ENCODE measurements at regions not wholly inside any gene's neighbourhood (a gene's known extent, or its start where the extent isn't known, plus 50 kb on each side); places are given as distances from the start of the nearest gene placed in this dataset.

- Histone ChIP-seq H3K27me3 (ENCODE audit: control insufficient read depth, insufficient read depth, low read length) (no peaks in the 10 kb centered on the region), H3K4me1 (ENCODE audit: control insufficient read depth, insufficient read depth, low read length) (no peaks in the 10 kb centered on the region), H3K9me3 (ENCODE audit: control insufficient read depth, low read depth, low read length) (no peaks in the 10 kb centered on the region), H3K36me3 (ENCODE audit: control insufficient read depth, insufficient read depth, low read length) (no peaks in the 10 kb centered on the region), H3K4me3 (ENCODE audit: low read length) (no peak overlapping the region), H3K27ac (ENCODE audit: low read length) (no peak overlapping the region)
- DNase-seq = no peak
- 71% methylated on average over 1 of the region's 1 CpG for WGBS (ENCODE audit: insufficient coverage, low lambda C conversion rate)
These were observed 969.1 kb downstream of the AMY1C start for GRCh38 chr1:104718752-104719151.

- Histone ChIP-seq H3K36me3 (ENCODE audit: control insufficient read depth, insufficient read depth, low read length) (no peaks in the 10 kb centered on the region), H3K27ac (ENCODE audit: low read length) (no peak overlapping the region), H3K4me3 (ENCODE audit: low read length) (no peak overlapping the region), H3K9me3 (ENCODE audit: control insufficient read depth, low read depth, low read length) (peaks cover 7% of the 10 kb centered on the region), H3K4me1 (ENCODE audit: control insufficient read depth, insufficient read depth, low read length) (no peaks in the 10 kb centered on the region), H3K27me3 (ENCODE audit: control insufficient read depth, insufficient read depth, low read length) (no peaks in the 10 kb centered on the region)
- DNase-seq = no peak
- 94% methylated on average over 3 of the region's 5 CpGs for WGBS (ENCODE audit: insufficient coverage, low lambda C conversion rate)
These were observed 971.0 kb downstream of the AMY1C start for GRCh38 chr1:104720741-104721140.

GRCh38 chr1:104726917-104727316, 977.2 kb downstream of the AMY1C start:
- no peak for DNase-seq
- WGBS (ENCODE audit: insufficient coverage, low lambda C conversion rate) = 100% methylated on average over 1 of the region's 1 CpG
- H3K9me3 ChIP-seq (ENCODE audit: control insufficient read depth, low read depth, low read length) = peaks cover 7% of the 10 kb centered on the region
- H3K4me3 ChIP-seq (ENCODE audit: low read length) = no peak overlapping the region
- H3K27ac ChIP-seq (ENCODE audit: low read length) = no peak overlapping the region
- no peaks in the 10 kb centered on the region for H3K36me3 ChIP-seq (ENCODE audit: control insufficient read depth, insufficient read depth, low read length)
- H3K4me1 ChIP-seq (ENCODE audit: control insufficient read depth, insufficient read depth, low read length) = no peaks in the 10 kb centered on the region
- no peaks in the 10 kb centered on the region for H3K27me3 ChIP-seq (ENCODE audit: control insufficient read depth, insufficient read depth, low read length)

- H3K27me3 ChIP-seq (ENCODE audit: control insufficient read depth, insufficient read depth, low read length) = no peaks in the 10 kb centered on the region
- H3K4me3 ChIP-seq (ENCODE audit: low read length) = no peak overlapping the region
- WGBS (ENCODE audit: insufficient coverage, low lambda C conversion rate) = no CpG with 5 or more reads among the region's 1 CpG
- H3K27ac ChIP-seq (ENCODE audit: low read length) = no peak overlapping the region
- H3K36me3 ChIP-seq (ENCODE audit: control insufficient read depth, insufficient read depth, low read length) = no peaks in the 10 kb centered on the region
- H3K9me3 ChIP-seq (ENCODE audit: control insufficient read depth, low read depth, low read length) = no peaks in the 10 kb centered on the region
- no peaks in the 10 kb centered on the region for H3K4me1 ChIP-seq (ENCODE audit: control insufficient read depth, insufficient read depth, low read length)
- no peak for DNase-seq
These were observed 984.2 kb downstream of the AMY1C start for GRCh38 chr1:104733866-104734265.

GRCh38 chr1:104745875-104746274, 996.2 kb downstream of the AMY1C start:
- 63% methylated on average over 2 of the region's 2 CpGs for WGBS (ENCODE audit: insufficient coverage, low lambda C conversion rate)
- Histone ChIP-seq H3K27ac (ENCODE audit: low read length) (no peak overlapping the region), H3K4me3 (ENCODE audit: low read length) (no peak overlapping the region), H3K36me3 (ENCODE audit: control insufficient read depth, insufficient read depth, low read length) (no peaks in the 10 kb centered on the region), H3K4me1 (ENCODE audit: control insufficient read depth, insufficient read depth, low read length) (no peaks in the 10 kb centered on the region), H3K27me3 (ENCODE audit: control insufficient read depth, insufficient read depth, low read length) (no peaks in the 10 kb centered on the region), H3K9me3 (ENCODE audit: control insufficient read depth, low read depth, low read length) (no peaks in the 10 kb centered on the region)
- no peak for DNase-seq

GRCh38 chr1:104746994-104747393, 997.3 kb downstream of the AMY1C start:
- Histone ChIP-seq H3K4me3 (ENCODE audit: low read length) (no peak overlapping the region), H3K27ac (ENCODE audit: low read length) (no peak overlapping the region), H3K9me3 (ENCODE audit: control insufficient read depth, low read depth, low read length) (no peaks in the 10 kb centered on the region), H3K36me3 (ENCODE audit: control insufficient read depth, insufficient read depth, low read length) (no peaks in the 10 kb centered on the region), H3K27me3 (ENCODE audit: control insufficient read depth, insufficient read depth, low read length) (no peaks in the 10 kb centered on the region), H3K4me1 (ENCODE audit: control insufficient read depth, insufficient read depth, low read length) (no peaks in the 10 kb centered on the region)
- 60% methylated on average over 1 of the region's 2 CpGs for WGBS (ENCODE audit: insufficient coverage, low lambda C conversion rate)
- DNase-seq = no peak

GRCh38 chr1:104760017-104760416, 1010.3 kb downstream of the AMY1C start:
- no peaks in the 10 kb centered on the region for H3K4me1 ChIP-seq (ENCODE audit: control insufficient read depth, insufficient read depth, low read length)
- no peak for DNase-seq
- no peak overlapping the region for H3K4me3 ChIP-seq (ENCODE audit: low read length)
- no peak overlapping the region for H3K27ac ChIP-seq (ENCODE audit: low read length)
- no peaks in the 10 kb centered on the region for H3K36me3 ChIP-seq (ENCODE audit: control insufficient read depth, insufficient read depth, low read length)
- H3K27me3 ChIP-seq (ENCODE audit: control insufficient read depth, insufficient read depth, low read length) = no peaks in the 10 kb centered on the region
- H3K9me3 ChIP-seq (ENCODE audit: control insufficient read depth, low read depth, low read length) = no peaks in the 10 kb centered on the region

- DNase-seq = no peak
- 57% methylated on average over 2 of the region's 7 CpGs for WGBS (ENCODE audit: insufficient coverage, low lambda C conversion rate)
- no peaks in the 10 kb centered on the region for H3K36me3 ChIP-seq (ENCODE audit: control insufficient read depth, insufficient read depth, low read length)
- no peaks in the 10 kb centered on the region for H3K27me3 ChIP-seq (ENCODE audit: control insufficient read depth, insufficient read depth, low read length)
- H3K4me3 ChIP-seq (ENCODE audit: low read length) = no peak overlapping the region
- no peaks in the 10 kb centered on the region for H3K9me3 ChIP-seq (ENCODE audit: control insufficient read depth, low read depth, low read length)
- no peak overlapping the region for H3K27ac ChIP-seq (ENCODE audit: low read length)
- H3K4me1 ChIP-seq (ENCODE audit: control insufficient read depth, insufficient read depth, low read length) = no peaks in the 10 kb centered on the region
These were observed 1012.4 kb downstream of the AMY1C start for GRCh38 chr1:104761961-104762570.

DNA sequence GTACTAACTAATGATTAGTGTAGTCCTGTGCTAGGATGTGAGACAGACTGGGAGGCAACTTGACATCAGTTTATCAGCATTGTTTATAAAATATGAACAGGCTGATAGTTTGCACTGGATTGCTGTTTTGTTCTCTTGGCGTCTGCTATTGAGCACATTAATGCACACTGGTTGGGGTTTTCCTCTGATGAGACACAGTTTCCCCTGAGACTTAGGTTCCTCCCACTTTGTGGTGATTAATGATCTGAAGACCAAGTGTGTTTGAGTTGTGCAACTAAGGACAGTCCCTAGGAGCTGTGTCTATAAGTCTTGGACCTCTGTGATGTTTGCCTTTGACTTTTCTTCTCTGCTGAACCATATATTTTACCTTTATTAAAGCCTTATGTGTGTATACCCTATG, 1015.4 kb downstream of the AMY1C start:
- Histone ChIP-seq H3K36me3 (ENCODE audit: control insufficient read depth, insufficient read depth, low read length) (no peaks in the 10 kb centered on the region), H3K9me3 (ENCODE audit: control insufficient read depth, low read depth, low read length) (no peaks in the 10 kb centered on the region), H3K27me3 (ENCODE audit: control insufficient read depth, insufficient read depth, low read length) (no peaks in the 10 kb centered on the region), H3K4me1 (ENCODE audit: control insufficient read depth, insufficient read depth, low read length) (no peaks in the 10 kb centered on the region), H3K4me3 (ENCODE audit: low read length) (no peak overlapping the region), H3K27ac (ENCODE audit: low read length) (no peak overlapping the region)
- DNase-seq = no peak
- no CpG with 5 or more reads among the region's 1 CpG for WGBS (ENCODE audit: insufficient coverage, low lambda C conversion rate)

- Histone ChIP-seq H3K4me3 (ENCODE audit: low read length) (no peak overlapping the region), H3K27ac (ENCODE audit: low read length) (no peak overlapping the region), H3K9me3 (ENCODE audit: control insufficient read depth, low read depth, low read length) (no peaks in the 10 kb centered on the region), H3K27me3 (ENCODE audit: control insufficient read depth, insufficient read depth, low read length) (no peaks in the 10 kb centered on the region), H3K36me3 (ENCODE audit: control insufficient read depth, insufficient read depth, low read length) (no peaks in the 10 kb centered on the region), H3K4me1 (ENCODE audit: control insufficient read depth, insufficient read depth, low read length) (no peaks in the 10 kb centered on the region)
- no peak for DNase-seq
- WGBS (ENCODE audit: insufficient coverage, low lambda C conversion rate) = 34% methylated on average over 2 of the region's 3 CpGs
These were observed 1018.8 kb downstream of the AMY1C start for GRCh38 chr1:104768466-104768865.

- Histone ChIP-seq H3K27me3 (ENCODE audit: control insufficient read depth, insufficient read depth, low read length) (no peaks in the 10 kb centered on the region), H3K4me1 (ENCODE audit: control insufficient read depth, insufficient read depth, low read length) (no peaks in the 10 kb centered on the region), H3K36me3 (ENCODE audit: control insufficient read depth, insufficient read depth, low read length) (no peaks in the 10 kb centered on the region), H3K4me3 (ENCODE audit: low read length) (no peak overlapping the region), H3K9me3 (ENCODE audit: control insufficient read depth, low read depth, low read length) (no peaks in the 10 kb centered on the region), H3K27ac (ENCODE audit: low read length) (no peak overlapping the region)
- WGBS (ENCODE audit: insufficient coverage, low lambda C conversion rate) = 23% methylated on average over 5 of the region's 6 CpGs
- peak in 1 of 2 donors; percentile 3 for DNase-seq
These were observed 1030.9 kb downstream of the AMY1C start for GRCh38 chr1:104780470-104781078.

All from large intestine (tissue), 3 donors.